ENCODE measurements at regions not wholly inside any gene's neighbourhood (a gene's known extent, or its start where the extent isn't known, plus 50 kb on each side); places are given as distances from the start of the nearest gene placed in this dataset.

GRCh38 chr6:51337277-51337676, 518.6 kb downstream of the TFAP2B start:
- TF ChIP-seq SATB2 (CRISPR knock-in tag; IDR thresholded peaks at IDR 0.05), result no peak
- no peak for TF ChIP-seq KLF16 (CRISPR knock-in tag; IDR thresholded peaks at IDR 0.05)
- no peak for TF ChIP-seq CTCF (CRISPR knock-in tag; IDR thresholded peaks at IDR 0.05)
- TF ChIP-seq ZNF292 (CRISPR knock-in tag; IDR thresholded peaks at IDR 0.05; ENCODE audit: borderline replicate concordance, low read depth), result no peak
- TF ChIP-seq SIN3A (IDR thresholded peaks at IDR 0.05; ENCODE audit: borderline replicate concordance, low read depth, low read length), result no peak
- no peak for TF ChIP-seq YY1 (IDR thresholded peaks at IDR 0.05; ENCODE audit: insufficient read depth, insufficient replicate concordance, low read depth, low read length)
- no peak for TF ChIP-seq HDAC2 (CRISPR knock-in tag; IDR thresholded peaks at IDR 0.05)
- TF ChIP-seq FOXP4 (CRISPR knock-in tag; IDR thresholded peaks at IDR 0.05), result no peak
- no peak for TF ChIP-seq ASH2L (IDR thresholded peaks at IDR 0.05; ENCODE audit: insufficient read length, low read depth, low read length)
- no peak for TF ChIP-seq SUZ12 (IDR thresholded peaks at IDR 0.05; ENCODE audit: low read depth, low read length)
- no peak for TF ChIP-seq ZNF484 (CRISPR knock-in tag; IDR thresholded peaks at IDR 0.05; ENCODE audit: borderline replicate concordance, low read depth)
- TF ChIP-seq SRSF1 (optimal IDR thresholded peaks at IDR 0.05; ENCODE audit: low read depth, low read length), result no peak
- TF ChIP-seq ZNF792 (CRISPR knock-in tag; IDR thresholded peaks at IDR 0.05), result no peak
- TF ChIP-seq GABPB1 (CRISPR knock-in tag; IDR thresholded peaks at IDR 0.05), result no peak
